HPDE6-E6E7 (cell line): ENCODE measurements at regions not wholly inside any gene's neighbourhood (a gene's known extent, or its start where the extent isn't known, plus 50 kb on each side); places are given as distances from the start of the nearest gene placed in this dataset.
"Not testable (repeated sequence)": the region's sequence is repeated elsewhere in the genome, so short reads cannot be mapped to it uniquely, and the experiment has no call there.

Experiments
- DNase-seq: peaks from one replicate; pipeline ENCODE4 v3.0.0; 2011; ENCODE audit warnings: missing footprints; ENCODE audit errors: extremely low spot score

GRCh38 chr15:22200417-22200816, 120.1 kb downstream of the OR4M2 start:
- DNase-seq, result not testable (repeated sequence)

- not testable (repeated sequence) for DNase-seq
These were observed 121.8 kb downstream of the OR4M2 start for GRCh38 chr15:22201993-22202659.

DNA sequence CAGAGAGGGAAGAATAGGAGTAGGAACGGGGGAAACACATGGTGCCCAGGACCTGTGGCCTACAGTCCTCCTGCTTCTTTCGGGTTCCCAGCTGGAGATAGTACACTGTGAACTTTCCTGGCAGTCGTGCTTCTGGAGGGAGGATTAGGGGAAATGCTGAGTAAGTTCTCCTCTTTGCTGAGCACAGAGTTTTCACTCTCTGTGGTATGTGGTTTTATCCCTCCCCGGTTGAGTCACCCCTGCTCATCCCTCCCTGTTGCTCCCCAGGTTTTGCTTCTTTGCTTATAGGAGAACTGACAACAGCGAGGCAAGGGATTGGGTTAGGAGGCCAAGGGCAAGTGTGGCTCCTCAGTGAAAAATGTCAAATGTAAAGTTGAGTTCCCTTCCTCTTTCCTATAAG, 122.9 kb downstream of the OR4M2 start:
- not testable (repeated sequence) for DNase-seq

- not testable (repeated sequence) for DNase-seq
These were observed 128.8 kb downstream of the OR4M2 start for GRCh38 chr15:22209086-22209485.

- not testable (repeated sequence) for DNase-seq
These were observed 142.3 kb downstream of the OR4M2 start for GRCh38 chr15:22222596-22222995.

DNA sequence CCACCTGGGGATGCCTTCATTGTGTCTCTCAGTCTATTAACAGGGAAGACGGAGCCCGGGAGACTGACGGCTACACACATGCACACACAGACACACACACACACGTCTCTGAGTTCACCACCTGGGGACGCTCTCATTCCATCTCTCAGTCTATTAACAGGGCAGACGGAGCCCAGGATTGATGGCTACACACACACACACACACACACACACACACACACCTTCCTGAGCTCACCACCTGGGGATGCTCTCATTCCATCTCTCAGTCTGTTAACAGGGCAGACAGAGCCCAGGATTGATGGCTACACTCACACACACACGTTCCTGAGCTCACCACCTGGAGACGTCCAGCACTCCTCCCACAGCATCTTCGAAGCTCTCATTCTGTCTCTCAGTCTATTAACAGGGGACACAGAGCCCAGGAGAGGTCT, 143.9 kb downstream of the OR4M2 start:
- no peak for DNase-seq

DNA sequence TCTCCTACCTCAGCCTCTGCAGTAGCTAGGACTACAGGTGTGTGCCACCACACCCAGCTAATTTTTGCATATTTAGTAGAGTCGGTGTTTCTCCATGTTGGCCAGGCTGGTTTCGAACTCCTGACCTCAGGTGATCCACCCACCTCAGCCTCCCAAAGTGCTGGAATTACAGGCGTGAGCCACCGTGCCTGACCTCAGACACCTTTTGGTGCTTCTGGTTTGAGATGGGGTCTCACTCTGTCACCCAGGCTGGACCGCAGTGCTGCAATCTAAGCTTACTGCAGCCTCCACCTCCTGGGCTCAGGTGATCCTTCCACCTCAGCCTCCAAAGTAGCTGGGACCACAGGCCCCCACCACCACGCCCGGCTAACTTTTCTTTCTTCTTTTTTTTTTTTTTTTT, 144.6 kb downstream of the OR4M2 start:
- DNase-seq, result not testable (repeated sequence)

DNA sequence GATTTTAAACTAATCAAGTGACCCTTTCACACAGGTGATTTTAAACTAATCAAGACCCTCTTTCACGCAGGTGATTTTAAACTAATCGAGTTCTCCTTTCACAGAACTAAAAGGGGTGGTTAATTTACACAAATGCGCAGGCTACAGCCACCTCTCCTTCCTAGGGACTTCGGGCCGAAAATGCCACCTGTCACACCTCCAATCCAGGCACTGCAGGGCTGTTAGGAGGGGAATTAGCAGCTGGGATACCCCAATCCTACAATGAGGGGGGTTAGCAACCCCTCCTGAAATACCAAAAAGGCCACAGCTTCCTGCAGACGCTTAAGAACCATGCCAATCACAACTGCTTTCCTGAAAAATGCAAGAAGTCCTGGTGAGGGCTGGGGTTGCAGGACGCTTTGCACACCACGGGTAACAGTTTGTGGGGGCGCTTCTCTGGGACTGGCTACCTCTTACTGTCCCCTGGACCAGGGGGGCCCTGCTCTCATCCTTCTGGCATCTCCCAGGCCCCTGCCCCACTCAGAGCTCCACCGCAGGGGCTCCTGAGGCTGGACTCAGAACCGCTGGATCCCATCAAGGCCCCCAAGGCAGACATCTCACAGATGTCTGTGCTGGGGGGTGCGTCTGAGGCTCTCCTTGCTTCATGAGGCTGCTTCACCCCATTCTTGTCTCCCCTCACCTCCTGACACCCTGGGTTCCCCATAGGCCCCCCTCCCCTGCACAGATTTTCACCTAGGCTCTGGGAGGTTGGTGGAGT, 145.9 kb downstream of the OR4M2 start:
- no peak for DNase-seq

- no peak for DNase-seq
These were observed 147.2 kb downstream of the OR4M2 start for GRCh38 chr15:22227411-22228100.

DNA sequence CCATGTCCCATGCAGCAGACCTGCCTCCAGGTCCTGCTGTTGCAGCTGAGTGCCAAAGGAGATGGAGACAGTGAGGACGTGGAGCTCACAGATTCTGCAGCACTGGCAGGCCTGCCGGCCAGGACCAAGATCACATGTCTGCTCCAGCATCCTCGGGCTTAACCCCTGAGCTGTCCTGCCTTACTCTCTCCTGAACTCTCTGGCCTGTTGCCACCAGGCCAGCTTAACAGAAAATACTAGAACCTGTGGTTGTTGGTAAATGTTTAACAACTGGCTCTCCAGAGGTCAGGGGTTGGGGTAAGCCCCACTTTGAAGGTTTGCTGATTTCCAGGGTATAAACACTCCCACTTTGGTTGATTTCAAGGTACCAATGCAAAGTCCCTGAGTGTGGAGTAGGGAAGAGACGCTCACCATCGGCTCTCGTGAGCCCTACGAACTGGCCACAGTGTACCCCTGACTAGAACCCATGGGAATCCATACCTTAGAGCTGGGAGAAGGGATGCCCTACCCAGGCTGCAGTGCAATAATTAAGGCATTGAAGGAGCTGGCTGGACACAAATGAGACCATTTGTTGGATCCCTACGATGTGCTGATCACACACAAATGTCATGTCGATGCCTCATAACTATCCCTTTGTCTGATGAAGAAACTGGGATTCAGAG, 147.9 kb downstream of the OR4M2 start:
- no peak for DNase-seq

DNA sequence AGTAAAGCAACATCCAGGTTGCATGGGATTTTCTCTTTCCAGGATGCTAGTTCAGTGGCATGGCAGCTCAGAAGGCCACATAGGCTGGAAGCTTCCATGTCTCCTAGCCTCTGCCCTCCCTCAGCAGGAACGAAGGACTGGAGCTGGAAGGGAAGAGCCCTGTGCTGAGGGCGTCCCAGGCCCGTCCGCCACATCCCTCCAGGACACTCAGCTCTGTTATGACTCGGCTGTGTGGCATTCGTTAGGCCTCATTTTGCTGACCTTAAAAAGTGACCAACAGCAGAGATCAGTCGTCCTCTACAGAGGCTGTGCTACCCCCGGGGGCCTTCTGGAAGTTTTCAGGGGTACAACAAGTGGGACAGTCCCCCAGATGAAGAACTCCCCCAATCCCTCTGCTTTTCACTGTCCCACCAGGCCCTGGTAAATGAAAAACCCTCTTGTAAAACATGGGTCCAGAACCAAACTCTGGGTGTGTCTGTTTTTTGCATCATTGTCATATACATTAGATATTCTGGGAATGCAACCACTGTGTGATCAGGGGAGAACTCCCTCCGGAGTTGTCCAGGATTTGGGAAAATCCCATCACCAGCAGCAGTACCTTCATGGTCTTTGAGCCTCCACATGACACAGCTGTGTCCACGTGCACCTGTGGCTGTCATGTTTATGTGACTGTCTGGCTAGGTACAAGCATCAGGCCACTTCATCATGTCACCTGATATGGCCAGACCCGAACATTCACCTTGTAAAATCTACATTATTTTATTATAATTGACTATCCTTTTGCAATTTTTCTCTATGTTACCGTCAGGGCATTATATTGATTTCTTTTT, 149.9 kb downstream of the OR4M2 start:
- no peak for DNase-seq

DNA sequence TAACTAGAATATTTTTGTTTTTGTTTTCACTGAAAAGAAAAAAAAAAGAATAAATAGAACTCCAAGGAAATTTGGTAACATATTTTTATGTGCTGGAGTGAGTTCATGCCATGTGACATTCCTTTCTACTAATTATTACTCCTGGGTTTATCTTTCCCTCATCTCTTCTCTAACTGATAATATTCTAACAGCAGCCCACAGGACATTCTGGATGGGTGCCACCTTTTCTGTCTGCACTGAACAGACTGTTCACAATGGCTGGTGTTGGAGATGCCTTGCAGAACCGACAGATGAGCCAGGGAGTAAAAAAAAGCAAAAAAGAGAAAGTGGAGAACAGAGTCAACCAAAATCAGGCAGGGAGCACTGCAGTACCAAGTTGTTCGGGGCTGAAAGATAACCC, 151.3 kb downstream of the OR4M2 start:
- DNase-seq, result no peak

DNA sequence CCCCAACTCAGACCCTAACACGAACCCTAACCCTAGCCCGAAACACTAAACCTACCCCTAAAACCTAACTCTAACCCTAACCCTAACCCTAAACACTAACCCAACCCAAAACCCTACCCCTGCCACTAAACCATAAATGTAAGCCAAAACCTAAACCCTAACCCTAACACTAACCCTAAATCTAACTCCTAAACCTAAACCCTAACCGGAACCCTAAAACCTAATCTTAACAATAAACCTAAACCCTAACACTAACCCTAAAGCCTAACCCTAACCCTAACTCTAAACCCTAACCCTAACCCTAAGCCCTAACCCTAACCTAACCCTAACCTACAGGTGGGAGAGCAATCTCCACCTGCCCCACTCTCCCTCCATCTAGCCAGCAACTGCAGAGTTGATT, 152.3 kb downstream of the OR4M2 start:
- DNase-seq, result no peak

DNA sequence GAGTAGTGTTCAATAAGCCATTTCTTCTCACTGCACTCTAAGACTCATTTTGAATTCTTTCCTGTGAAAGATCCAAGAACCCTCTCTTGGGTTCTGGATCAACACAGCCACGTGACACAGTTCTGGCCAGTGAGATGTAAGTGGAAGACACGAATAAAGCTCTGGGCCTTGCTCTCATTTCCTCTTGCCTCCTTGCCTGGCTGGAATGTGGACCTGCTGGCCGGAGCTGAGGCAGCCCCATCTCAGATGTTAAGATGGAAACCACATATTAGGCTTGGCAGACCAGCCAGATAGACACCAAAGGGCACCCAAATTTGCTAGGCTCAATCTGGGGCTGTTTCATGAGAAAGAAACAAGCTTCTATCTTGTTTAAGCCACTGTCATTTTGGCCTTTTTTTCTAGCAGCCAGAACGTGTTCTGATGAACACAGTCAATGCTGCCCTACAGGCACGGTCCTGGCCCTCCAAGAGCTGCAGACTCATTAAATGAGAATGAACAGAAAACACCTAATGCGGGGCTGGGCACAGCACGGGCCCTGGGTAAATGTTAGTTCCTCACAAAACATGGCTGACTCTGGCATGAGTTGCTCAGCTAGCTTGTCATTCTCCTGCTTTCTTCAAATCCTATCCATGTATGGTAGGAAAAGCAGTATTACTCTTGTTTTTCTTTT, 155.1 kb downstream of the OR4M2 start:
- DNase-seq, result not testable (repeated sequence)

DNA sequence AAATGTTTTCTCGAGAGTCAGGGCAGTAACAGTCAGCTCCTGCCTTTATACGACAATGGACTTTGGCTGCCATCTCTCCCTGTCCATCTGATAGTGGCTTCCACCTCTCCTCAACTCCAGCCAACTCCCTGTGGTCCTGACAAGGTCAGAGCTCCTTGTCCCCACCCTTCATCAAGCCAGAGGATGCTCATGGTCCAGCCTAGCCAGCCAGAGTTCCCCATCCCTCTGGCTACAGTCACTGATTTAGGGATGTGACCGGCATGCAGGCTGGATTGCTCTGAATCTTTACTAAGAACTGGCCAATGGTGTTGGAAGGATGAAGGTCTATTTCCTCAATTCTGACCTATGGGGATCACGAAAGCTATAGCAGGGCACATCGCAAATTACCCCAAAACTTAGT, 156.1 kb downstream of the OR4M2 start:
- DNase-seq, result no peak

DNA sequence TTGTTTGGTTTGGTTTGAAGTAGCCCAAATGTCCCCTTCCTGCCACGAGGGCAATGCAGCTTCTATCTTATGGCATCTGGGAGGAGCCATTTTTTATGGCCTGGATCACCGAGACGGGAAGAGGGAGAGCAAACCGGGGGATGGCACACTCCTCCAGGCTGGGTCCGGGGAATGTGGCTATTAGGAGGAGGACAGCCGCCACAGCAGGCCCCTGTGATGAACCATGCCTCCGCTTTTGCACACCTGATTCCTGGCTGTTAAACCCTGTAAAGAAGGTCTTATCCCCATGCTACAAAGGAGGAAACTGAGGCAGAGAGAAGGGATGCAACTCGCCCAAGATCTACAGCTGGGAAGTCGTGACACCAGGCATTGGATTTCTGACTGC, 157.6 kb downstream of the OR4M2 start:
- DNase-seq, result no peak

- DNase-seq, result peak; percentile 79
These were observed 158.1 kb downstream of the OR4M2 start for GRCh38 chr15:22238276-22238958.

DNA sequence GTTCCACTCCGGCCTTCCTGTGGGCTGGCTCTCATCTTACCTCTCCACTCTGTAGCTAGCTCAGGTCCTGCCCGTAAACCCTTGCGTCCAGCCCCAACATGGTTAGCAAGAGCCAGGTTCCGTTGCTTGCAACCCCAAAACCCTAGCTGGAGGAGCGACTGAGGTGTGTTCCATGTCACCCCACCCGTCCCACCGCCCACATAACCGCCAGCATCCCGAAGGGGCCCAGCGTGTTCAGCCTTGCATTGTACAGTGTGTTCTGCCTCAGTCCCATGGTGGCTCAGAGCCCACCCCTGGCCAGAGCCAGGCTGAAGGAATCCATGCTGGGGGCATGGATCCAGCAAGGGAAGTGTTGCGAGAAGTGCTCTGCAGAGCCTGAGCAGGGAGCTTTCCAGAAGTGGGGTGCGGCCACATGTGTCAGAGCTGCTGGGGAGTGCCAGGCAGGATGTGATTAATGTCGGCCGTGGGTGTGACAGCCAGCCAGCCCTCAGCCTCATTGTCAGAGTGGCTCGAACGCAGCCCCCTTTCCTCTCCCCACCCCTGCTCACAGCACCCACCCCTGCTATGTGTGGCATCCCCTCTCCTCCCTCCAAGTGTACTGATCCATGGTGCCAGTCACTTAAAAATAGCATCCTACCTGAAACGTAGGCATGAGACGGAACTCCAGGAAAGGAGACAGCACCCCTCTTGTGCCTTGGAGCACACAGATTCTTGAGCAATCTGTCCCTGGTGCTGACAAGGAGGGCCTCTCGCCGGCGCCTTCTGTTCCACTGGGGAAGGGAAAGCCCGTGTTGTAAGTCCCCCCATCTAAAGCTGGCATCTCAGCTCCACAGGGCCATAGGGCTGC, 158.9 kb downstream of the OR4M2 start:
- DNase-seq, result peak; percentile 58

- DNase-seq, result no peak
These were observed 159.5 kb downstream of the OR4M2 start for GRCh38 chr15:22239806-22240180.
